Stomach smooth muscle (tissue), 2 donors: ENCODE measurements at regions not wholly inside any gene's neighbourhood (a gene's known extent, or its start where the extent isn't known, plus 50 kb on each side); places are given as distances from the start of the nearest gene placed in this dataset.

Source experiments
- H3K27ac ChIP-seq: one replicate; pipeline ENCODE4 v1.7.0; 2013; ENCODE audit warnings: mild to moderate bottlenecking, low read length, inconsistent platforms
- H3K27me3 ChIP-seq, 2 donors: one replicate each; pipeline ENCODE4 v1.7.0; 2013; ENCODE audit warnings: low read length in 2 of 2; ENCODE audit not compliant: insufficient read depth in 2 of 2, control insufficient read depth in 1 of 2
- H3K36me3 ChIP-seq, 2 donors: one replicate each; pipeline ENCODE4 v1.7.0; 2013; ENCODE audit warnings: low read length in 2 of 2; ENCODE audit not compliant: control insufficient read depth in 2 of 2, insufficient read depth in 2 of 2
- H3K4me1 ChIP-seq: one replicate; pipeline ENCODE4 v1.7.0; 2013; ENCODE audit warnings: low read length; ENCODE audit not compliant: control insufficient read depth, insufficient read depth
- H3K4me3 ChIP-seq, 2 donors: one replicate each; pipeline ENCODE4 v1.7.0; 2013; ENCODE audit warnings: low read length in 2 of 2
- H3K9ac ChIP-seq, 2 donors: one replicate each; pipeline ENCODE4 v1.7.0; 2013; ENCODE audit warnings: low read length in 2 of 2, mild to moderate bottlenecking in 1 of 2
- H3K9me3 ChIP-seq, 2 donors: one replicate each; pipeline ENCODE4 v1.7.0; 2013; ENCODE audit warnings: low read length in 2 of 2; ENCODE audit not compliant: control insufficient read depth in 2 of 2
- donor health status: healthy.
- donor health status: Pancreatic carcinoma.

GRCh38 chr4:10256203-10256602 lies 139.6 kb upstream of the WDR1 start:
- no peaks in the 10 kb centered on the region for H3K36me3 ChIP-seq
- peaks cover 0 to 4% of the 10 kb centered on the region in 2 donors for H3K27me3 ChIP-seq
- no peak overlapping the region for H3K9ac ChIP-seq
- no peak overlapping the region for H3K27ac ChIP-seq
- H3K9me3 ChIP-seq: no peaks in the 10 kb centered on the region
- no peak overlapping the region for H3K4me3 ChIP-seq
- no peaks in the 10 kb centered on the region for H3K4me1 ChIP-seq

DNA sequence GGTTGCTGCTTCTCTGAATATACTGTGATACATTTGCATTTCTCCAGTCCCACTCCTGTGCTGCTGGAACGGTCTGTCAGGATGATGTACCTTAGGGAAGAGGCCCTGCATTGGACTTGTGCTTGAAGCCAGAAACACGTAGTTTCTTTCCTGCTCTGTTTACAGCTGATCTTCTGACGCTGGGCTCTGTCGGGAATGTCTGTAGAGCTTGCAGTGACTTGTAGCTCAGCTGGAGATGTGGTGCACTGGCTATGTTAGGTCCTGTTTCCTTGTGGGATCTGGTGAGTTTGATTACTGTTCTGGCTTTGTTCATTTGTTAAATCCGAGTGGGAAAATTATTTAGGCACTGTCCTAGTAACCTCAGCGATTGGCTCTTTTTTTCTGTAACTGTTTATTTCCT lies 137.2 kb upstream of the WDR1 start:
- no peaks in the 10 kb centered on the region for H3K9me3 ChIP-seq
- peaks cover 0 to 9% of the 10 kb centered on the region in 2 donors for H3K27me3 ChIP-seq
- no peak overlapping the region for H3K4me3 ChIP-seq
- H3K27ac ChIP-seq: no peak overlapping the region
- H3K4me1 ChIP-seq: no peaks in the 10 kb centered on the region
- H3K9ac ChIP-seq: no peak overlapping the region
- H3K36me3 ChIP-seq: no peaks in the 10 kb centered on the region

- H3K27me3 ChIP-seq: peaks cover 0 to 8% of the 10 kb centered on the region in 2 donors
Observed at GRCh38 chr4:10245751-10246150, 129.2 kb upstream of the WDR1 start.

DNA sequence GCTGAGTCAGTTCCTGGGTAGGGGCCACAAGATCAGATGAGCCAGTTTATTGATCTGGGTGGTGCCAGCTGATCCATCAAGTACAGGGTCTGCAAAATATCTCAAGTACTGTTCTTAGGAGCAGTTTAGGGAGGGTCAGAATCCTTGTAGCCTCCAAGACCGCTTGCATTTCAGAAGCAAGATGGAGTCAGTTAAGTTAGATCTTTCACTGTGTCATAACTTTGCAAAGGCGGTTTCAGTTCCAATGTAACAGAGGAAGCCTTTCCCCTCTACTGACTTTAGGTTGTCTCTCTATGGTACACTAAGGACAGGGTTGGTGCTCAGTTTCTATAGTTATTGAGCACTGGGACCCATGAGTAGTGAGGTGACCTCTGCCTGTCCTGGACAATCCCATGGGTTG lies 127.3 kb upstream of the WDR1 start:
- H3K9me3 ChIP-seq: no peaks in the 10 kb centered on the region
- no peak overlapping the region for H3K27ac ChIP-seq

More at GRCh38 chr4:10245751-10246150, 129.2 kb upstream of the WDR1 start:
- Histone ChIP-seq H3K9ac (no peak overlapping the region), H3K4me3 (no peak overlapping the region), H3K27ac (no peak overlapping the region), H3K36me3 (no peaks in the 10 kb centered on the region), H3K4me1 (no peaks in the 10 kb centered on the region), H3K9me3 (no peaks in the 10 kb centered on the region)

DNA sequence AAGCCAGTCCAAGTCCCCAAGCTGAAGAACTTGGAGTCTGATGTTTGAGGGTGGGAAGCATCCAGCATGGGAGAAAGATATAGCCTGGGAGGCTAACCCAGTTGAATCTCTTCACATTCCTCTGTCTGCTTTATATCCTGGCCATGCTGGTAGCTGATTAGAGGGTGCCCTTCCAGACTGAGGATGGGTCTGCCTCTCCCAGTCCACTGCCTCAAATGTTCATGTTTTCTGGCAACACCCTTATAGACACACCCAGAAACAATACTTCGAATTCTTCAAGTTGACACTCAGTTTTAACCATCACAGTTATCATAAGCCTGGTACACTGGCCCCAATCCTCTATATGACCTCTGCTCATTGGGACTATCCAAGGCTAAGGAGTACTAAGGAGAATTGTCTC lies 124.1 kb upstream of the WDR1 start:
- Histone ChIP-seq H3K9ac (no peak overlapping the region), H3K9me3 (no peaks in the 10 kb centered on the region), H3K4me3 (no peak overlapping the region), H3K36me3 (no peaks in the 10 kb centered on the region), H3K4me1 (no peaks in the 10 kb centered on the region), H3K27me3 (no peaks in the 10 kb centered on the region), H3K27ac (no peak overlapping the region)

More for the DNA sequence above, 127.3 kb upstream of the WDR1 start:
- H3K4me1 ChIP-seq: no peaks in the 10 kb centered on the region
- H3K4me3 ChIP-seq: no peak overlapping the region
- peaks cover 0 to 1% of the 10 kb centered on the region in 2 donors for H3K27me3 ChIP-seq
- no peak overlapping the region for H3K9ac ChIP-seq
- no peaks in the 10 kb centered on the region for H3K36me3 ChIP-seq

DNA sequence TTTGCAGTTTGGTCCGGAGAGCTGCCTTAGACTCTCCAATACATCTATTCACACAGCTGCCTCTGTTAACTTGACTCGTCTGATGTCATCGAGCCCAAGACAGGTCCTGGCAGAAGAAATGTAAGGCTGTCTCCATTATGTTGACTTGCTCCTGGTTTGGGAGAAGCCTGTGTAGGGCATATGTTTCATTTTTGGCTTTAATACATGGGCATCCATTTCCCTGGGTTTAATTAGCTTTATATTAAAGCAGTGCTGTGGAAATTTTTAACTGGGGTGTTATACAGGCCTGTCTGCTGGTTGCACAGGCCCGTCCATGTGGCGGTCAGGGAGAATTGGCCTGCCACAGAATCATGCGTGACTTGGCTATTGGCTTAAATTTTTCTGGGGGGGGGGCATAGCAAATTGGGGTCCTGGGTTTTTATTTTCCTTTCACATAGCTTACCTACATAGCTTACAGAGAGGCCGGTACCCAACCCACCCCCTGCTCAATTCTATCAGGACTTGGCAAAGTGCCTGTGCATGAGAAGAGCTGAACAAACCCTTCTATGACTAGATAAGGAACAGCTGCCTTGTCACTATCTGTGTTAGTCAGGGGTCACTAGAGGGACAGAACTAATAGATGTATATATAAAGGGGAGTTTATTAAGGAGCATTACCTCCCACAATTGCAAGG lies 123.5 kb upstream of the WDR1 start:
- Histone ChIP-seq H3K9me3 (no peaks in the 10 kb centered on the region), H3K27ac (no peak overlapping the region), H3K36me3 (no peaks in the 10 kb centered on the region), H3K9ac (no peak overlapping the region), H3K4me1 (no peaks in the 10 kb centered on the region), H3K27me3 (no peaks in the 10 kb centered on the region), H3K4me3 (no peak overlapping the region)

DNA sequence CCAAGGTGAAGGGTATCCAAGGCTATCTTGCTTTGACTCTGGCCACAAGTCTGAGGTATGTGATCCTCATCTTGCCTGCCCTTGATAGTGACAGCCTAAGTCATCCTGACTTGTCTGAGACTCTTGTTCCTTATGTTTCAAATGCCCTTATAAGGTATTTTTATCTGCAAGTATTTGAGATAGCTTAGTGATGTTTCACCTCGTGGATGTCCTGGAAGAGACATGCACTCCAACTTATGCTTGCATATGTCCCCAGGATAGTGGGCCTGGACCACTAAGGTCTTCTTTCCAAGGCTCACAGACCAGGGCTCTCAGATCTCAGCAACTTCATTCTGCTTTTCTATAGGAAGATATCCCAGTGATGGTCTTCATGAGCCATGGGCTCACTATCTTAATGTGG lies 120.5 kb upstream of the WDR1 start:
- Histone ChIP-seq H3K4me3 (no peak overlapping the region), H3K9me3 (peaks cover 0 to 3% of the 10 kb centered on the region in 2 donors), H3K4me1 (no peaks in the 10 kb centered on the region), H3K36me3 (no peaks in the 10 kb centered on the region), H3K27ac (no peak overlapping the region), H3K27me3 (no peaks in the 10 kb centered on the region), H3K9ac (no peak overlapping the region)

DNA sequence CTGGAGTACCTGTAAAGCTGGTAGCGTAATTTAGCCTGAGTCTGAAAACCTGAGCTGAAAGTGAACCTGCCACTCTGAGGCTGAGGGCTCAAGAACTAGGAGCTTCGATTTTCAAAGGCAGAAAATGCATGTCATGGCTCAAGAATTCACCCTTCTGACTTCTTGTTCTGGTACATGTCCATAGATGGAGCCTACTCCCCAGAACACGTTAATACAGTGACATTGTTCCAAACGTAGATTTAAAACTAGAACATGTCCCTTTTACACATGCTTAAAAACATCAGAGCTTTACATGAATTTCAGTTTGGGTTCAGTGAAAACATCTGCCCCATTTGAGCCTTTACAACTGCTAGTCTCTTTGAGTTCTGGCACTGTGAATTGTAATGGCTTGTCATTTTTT lies 115.5 kb upstream of the WDR1 start:
- no peak overlapping the region for H3K4me3 ChIP-seq
- H3K36me3 ChIP-seq: no peaks in the 10 kb centered on the region
- H3K9ac ChIP-seq: no peak overlapping the region
- H3K27ac ChIP-seq: no peak overlapping the region
- H3K9me3 ChIP-seq: peaks cover 0 to 3% of the 10 kb centered on the region in 2 donors
- H3K27me3 ChIP-seq: no peaks in the 10 kb centered on the region
- no peaks in the 10 kb centered on the region for H3K4me1 ChIP-seq

GRCh38 chr4:10226756-10227155 lies 110.2 kb upstream of the WDR1 start:
- Histone ChIP-seq H3K9me3 (no peaks in the 10 kb centered on the region), H3K4me3 (no peak overlapping the region), H3K9ac (no peak overlapping the region), H3K4me1 (no peaks in the 10 kb centered on the region), H3K27me3 (no peaks in the 10 kb centered on the region), H3K27ac (no peak overlapping the region), H3K36me3 (no peaks in the 10 kb centered on the region)

- Histone ChIP-seq H3K36me3 (no peaks in the 10 kb centered on the region), H3K4me1 (no peaks in the 10 kb centered on the region)
Observed at GRCh38 chr4:10225096-10225495, 108.5 kb upstream of the WDR1 start.

GRCh38 chr4:10223782-10224181 lies 107.2 kb upstream of the WDR1 start:
- Histone ChIP-seq H3K9me3 (no peaks in the 10 kb centered on the region), H3K4me3 (no peak overlapping the region), H3K27ac (no peak overlapping the region), H3K9ac (no peak overlapping the region), H3K36me3 (no peaks in the 10 kb centered on the region), H3K4me1 (no peaks in the 10 kb centered on the region), H3K27me3 (no peaks in the 10 kb centered on the region)

More at GRCh38 chr4:10225096-10225495, 108.5 kb upstream of the WDR1 start:
- Histone ChIP-seq H3K9me3 (no peaks in the 10 kb centered on the region), H3K4me3 (no peak overlapping the region), H3K27ac (no peak overlapping the region), H3K9ac (no peak overlapping the region), H3K27me3 (no peaks in the 10 kb centered on the region)
